ENCODE measurements at regions not wholly inside any gene's neighbourhood (a gene's known extent, or its start where the extent isn't known, plus 50 kb on each side); places are given as distances from the start of the nearest gene placed in this dataset.

- no peaks in the 10 kb centered on the region for H3K27me3 Mint-ChIP-seq (ENCODE audit: low read depth)
- no peak overlapping the region for H3K27ac Mint-ChIP-seq (ENCODE audit: unreplicated experiment)
- no peak for TF ChIP-seq CTCF (IDR thresholded peaks at IDR 0.05)
- H3K4me1 Mint-ChIP-seq (ENCODE audit: low read depth) = no peaks in the 10 kb centered on the region
- H3K4me3 Mint-ChIP-seq (ENCODE audit: unreplicated experiment) = no peak overlapping the region
- no peaks in the 10 kb centered on the region for H3K36me3 Mint-ChIP-seq (ENCODE audit: low read depth)
- no peak for DNase-seq (ENCODE audit: low spot score)
- no peaks in the 10 kb centered on the region for H3K9me3 Mint-ChIP-seq (ENCODE audit: low read depth)
Observed at GRCh38 chr12:67884596-67884995, 104.7 kb upstream of the IFNG-AS1 start.

GRCh38 chr12:67885375-67886169 is 103.7 kb upstream of the IFNG-AS1 start:
- no peak overlapping the region for H3K4me3 Mint-ChIP-seq (ENCODE audit: unreplicated experiment)
- no peaks in the 10 kb centered on the region for H3K27me3 Mint-ChIP-seq (ENCODE audit: low read depth)
- no peaks in the 10 kb centered on the region for H3K9me3 Mint-ChIP-seq (ENCODE audit: low read depth)
- H3K27ac Mint-ChIP-seq (ENCODE audit: unreplicated experiment) = no peak overlapping the region
- H3K4me1 Mint-ChIP-seq (ENCODE audit: low read depth) = no peaks in the 10 kb centered on the region
- no peak for DNase-seq (ENCODE audit: low spot score)
- TF ChIP-seq CTCF (IDR thresholded peaks at IDR 0.05) = no peak
- no peaks in the 10 kb centered on the region for H3K36me3 Mint-ChIP-seq (ENCODE audit: low read depth)

GRCh38 chr12:67887065-67887464 is 102.2 kb upstream of the IFNG-AS1 start:
- no peak overlapping the region for H3K27ac Mint-ChIP-seq (ENCODE audit: unreplicated experiment)
- H3K9me3 Mint-ChIP-seq (ENCODE audit: low read depth) = no peaks in the 10 kb centered on the region
- TF ChIP-seq CTCF (IDR thresholded peaks at IDR 0.05) = no peak
- H3K4me1 Mint-ChIP-seq (ENCODE audit: low read depth) = peaks cover 6% of the 10 kb centered on the region
- DNase-seq (ENCODE audit: low spot score) = no peak
- no peak overlapping the region for H3K4me3 Mint-ChIP-seq (ENCODE audit: unreplicated experiment)
- H3K27me3 Mint-ChIP-seq (ENCODE audit: low read depth) = no peaks in the 10 kb centered on the region
- H3K36me3 Mint-ChIP-seq (ENCODE audit: low read depth) = no peaks in the 10 kb centered on the region

- H3K36me3 Mint-ChIP-seq (ENCODE audit: low read depth) = no peaks in the 10 kb centered on the region
- H3K4me3 Mint-ChIP-seq (ENCODE audit: unreplicated experiment) = no peak overlapping the region
- DNase-seq (ENCODE audit: low spot score) = no peak
- no peak for TF ChIP-seq CTCF (IDR thresholded peaks at IDR 0.05)
- no peaks in the 10 kb centered on the region for H3K27me3 Mint-ChIP-seq (ENCODE audit: low read depth)
- no peaks in the 10 kb centered on the region for H3K9me3 Mint-ChIP-seq (ENCODE audit: low read depth)
- no peak overlapping the region for H3K27ac Mint-ChIP-seq (ENCODE audit: unreplicated experiment)
- H3K4me1 Mint-ChIP-seq (ENCODE audit: low read depth) = peaks cover 17% of the 10 kb centered on the region
Observed at GRCh38 chr12:67889931-67890330, 99.3 kb upstream of the IFNG-AS1 start.

- Mint-ChIP-seq H3K27ac (ENCODE audit: unreplicated experiment) (no peak overlapping the region), H3K27me3 (ENCODE audit: low read depth) (no peaks in the 10 kb centered on the region), H3K9me3 (ENCODE audit: low read depth) (no peaks in the 10 kb centered on the region), H3K4me1 (ENCODE audit: low read depth) (peaks cover 17% of the 10 kb centered on the region), H3K4me3 (ENCODE audit: unreplicated experiment) (no peak overlapping the region), H3K36me3 (ENCODE audit: low read depth) (no peaks in the 10 kb centered on the region)
- TF ChIP-seq CTCF (IDR thresholded peaks at IDR 0.05) = no peak
- DNase-seq (ENCODE audit: low spot score) = no peak
Observed at GRCh38 chr12:67890726-67891258, 98.5 kb upstream of the IFNG-AS1 start.
